ENCODE measurements at regions not wholly inside any gene's neighbourhood (a gene's known extent, or its start where the extent isn't known, plus 50 kb on each side); places are given as distances from the start of the nearest gene placed in this dataset.
"Not testable (repeated sequence)": the region's sequence is repeated elsewhere in the genome, so short reads cannot be mapped to it uniquely, and the experiment has no call there.

DNA sequence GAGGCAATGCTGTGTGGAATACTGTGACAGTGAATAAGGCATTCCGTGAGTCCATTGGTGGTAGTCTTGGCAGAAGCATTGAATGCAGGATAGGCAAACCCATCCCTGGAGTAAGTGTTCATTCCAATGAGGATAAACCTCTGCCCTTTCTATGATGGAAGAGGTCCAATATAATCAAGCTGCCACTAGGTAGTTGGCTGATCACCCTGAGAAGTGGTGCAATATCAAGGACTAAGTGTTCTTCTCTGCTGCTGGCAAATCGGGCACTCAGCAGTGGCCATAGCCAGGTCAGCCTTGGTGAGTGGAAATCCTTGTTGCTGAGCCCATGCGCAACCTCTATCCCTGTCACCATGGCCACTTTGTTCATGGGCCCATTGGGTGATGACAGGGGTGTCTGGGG lies 70.1 kb downstream of the FBXO4 start:
- DNase-seq (ENCODE audit: low spot score) = no peak

DNA sequence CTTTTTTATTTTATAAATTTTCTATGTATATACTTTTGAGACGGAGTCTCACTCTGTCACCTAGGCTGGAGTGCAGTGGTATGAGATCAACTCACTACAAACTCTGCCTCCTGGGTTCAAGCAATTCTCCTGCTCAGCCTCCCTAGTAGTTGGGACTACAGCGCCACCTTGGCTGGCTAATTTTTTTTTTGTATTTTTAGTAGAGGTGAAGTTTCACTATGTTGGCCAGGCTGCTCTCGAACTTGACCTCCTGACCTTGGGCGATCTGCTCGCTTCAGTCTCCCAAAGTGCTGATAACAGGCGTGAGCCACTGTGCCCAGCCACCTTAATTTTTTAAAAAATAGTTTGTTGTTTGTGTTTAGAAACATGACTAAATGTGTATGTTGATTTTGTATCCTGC lies 76.6 kb downstream of the FBXO4 start:
- no peak for DNase-seq (ENCODE audit: low spot score)

- DNase-seq (ENCODE audit: low spot score) = not testable (repeated sequence)
These were observed 78.8 kb downstream of the FBXO4 start for GRCh38 chr5:42003852-42004251.

DNA sequence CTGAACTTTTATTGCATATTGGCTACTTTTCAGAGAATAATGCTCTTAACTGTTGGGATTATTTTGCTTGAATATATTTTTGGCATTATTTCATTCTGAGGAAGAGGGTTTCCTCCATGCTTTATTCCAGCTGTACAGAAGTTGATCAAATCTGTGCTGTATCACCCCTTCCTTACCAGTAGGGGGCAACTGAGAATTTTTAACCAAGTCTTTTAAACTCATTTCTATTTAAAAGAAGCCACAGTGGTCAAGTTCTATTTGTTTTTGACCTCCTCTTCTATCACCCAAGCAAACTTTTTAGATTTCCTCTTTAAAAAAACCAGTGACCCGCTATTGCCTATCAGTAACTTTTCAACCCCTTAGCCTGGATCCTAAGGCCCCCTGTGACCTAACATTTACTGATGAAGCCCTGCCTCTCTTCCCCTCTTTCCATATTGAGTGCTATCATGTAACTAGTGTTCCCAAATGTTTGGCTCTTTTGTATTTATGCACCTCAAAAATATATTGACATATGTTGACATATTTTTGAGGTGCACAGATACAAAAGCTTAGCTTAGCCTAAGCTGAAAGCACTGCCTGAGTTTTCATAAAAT lies 80.6 kb downstream of the FBXO4 start:
- peak; percentile 4 for DNase-seq (ENCODE audit: low spot score)

GRCh38 chr5:42013561-42013960 lies 88.5 kb downstream of the FBXO4 start:
- no peak for DNase-seq (ENCODE audit: low spot score)

DNA sequence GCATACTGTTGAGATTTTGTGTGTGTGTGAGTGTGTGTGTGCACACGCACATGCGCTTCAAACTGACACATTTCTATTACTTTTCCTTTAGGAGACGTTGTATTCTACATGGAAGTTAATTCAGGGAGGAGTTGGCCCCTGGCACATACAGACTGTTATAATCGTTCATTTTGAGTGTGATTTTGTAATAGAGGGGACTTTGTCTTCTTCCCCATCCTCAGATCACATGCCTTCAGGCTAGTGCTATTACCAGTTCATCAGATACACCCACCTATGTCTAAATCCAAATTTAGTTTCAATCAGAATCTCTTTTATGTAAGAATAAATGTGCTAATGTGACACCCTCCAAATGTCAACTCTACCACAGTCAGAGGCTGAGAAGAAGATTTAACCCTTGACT lies 90.2 kb downstream of the FBXO4 start:
- DNase-seq (ENCODE audit: low spot score) = no peak

DNA sequence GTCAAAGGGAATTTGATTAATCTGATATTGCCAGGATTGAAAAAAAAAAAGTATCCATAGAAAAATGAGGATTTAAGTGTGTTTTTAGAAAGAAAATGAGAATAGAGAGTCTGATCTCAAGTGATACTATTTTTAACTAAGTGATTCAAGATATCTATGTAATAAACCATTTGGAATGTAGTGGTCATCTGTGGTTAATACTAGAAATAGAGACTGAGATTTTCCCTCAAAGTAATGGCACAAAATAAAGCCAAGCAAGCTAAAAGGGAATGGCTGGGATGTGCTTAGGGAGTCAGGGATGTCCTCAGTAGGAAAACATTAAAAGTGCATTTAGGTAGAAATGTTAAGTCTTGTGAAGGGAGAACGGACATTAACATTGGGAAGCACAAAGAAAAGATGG lies 90.6 kb downstream of the FBXO4 start:
- DNase-seq (ENCODE audit: low spot score) = no peak

DNA sequence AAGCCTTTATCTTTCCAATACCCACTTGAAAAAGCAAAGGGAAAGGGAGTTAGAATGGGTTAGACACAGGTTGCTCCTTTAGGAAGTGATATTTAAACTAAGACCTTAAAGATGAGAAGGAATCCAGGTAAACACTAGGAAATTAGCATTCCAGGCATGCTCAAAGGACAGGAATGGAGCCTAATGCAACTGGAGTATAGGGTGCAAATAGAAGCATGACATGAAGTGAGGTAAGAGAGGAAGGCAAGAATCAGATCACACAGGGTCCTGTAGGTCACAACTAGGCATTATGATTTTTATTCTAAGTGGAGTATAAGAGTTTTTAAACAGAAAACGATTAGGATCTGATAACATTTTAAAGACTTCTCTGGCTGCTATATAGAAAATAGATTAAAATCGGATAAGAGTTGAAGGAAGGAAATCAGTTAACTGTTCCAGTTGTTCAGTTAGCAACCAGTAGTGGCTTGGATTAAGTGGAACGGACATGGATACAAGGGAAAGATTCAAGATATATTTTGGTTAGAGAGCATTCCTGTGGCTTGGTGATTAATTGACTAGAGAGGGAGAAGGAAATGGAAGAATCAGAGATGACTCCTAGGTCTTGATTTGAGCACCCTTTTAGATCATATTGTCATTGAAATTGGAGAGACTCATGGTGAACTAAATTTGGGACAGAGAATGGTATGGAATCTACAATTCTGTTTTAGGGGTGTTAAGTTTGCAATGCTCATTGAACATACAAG lies 95.9 kb downstream of the FBXO4 start:
- no peak for DNase-seq (ENCODE audit: low spot score)

DNA sequence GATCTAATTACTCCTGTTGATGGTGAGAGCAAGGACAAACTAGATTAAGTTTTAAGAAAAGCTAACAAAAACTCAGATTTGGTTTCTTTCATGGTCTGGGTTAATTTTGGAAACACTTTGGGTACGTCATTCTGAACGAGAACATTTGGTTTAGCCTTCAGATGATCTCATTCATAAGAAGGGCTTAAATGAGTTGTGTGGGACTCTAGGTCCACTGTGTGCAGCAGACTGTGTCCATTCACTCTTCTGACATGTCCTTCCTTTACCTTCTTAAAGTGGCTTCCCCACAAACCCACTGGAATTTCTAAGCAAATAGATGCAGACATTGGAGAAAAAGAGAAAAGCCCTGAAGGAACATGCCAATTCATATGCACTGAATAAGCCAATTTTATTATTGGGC lies 96.8 kb downstream of the FBXO4 start:
- no peak for DNase-seq (ENCODE audit: low spot score)

DNA sequence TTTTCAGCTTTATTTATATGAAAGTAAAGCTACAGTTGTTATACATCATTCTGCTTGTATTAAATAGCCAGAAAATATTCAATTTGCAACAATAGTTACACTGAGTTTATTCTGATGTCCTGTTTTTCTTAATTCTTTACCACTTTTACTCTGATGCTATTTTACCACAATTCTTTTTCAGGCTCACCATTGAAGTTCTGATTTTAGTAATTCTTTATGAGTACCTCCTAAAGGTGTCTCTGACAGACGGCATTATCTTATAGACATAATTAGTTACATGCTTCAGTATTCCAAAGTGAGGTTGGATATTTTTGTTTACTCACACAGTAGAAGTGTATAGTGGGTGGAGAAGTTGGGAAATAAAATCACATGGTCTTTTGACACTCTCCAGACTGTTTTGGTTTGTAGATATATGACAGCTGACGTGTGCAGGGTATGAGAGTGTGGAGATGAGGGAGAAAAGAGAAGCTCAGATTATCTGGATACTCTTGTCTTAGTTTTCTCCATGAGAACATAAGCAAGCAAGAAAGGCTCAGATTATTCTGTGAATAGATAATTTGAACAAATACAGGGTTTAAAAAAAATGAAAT lies 97.4 kb downstream of the FBXO4 start:
- DNase-seq (ENCODE audit: low spot score) = no peak

GRCh38 chr5:42026446-42026845 lies 101.4 kb downstream of the FBXO4 start:
- no peak for DNase-seq (ENCODE audit: low spot score)

GRCh38 chr5:42032137-42032536 lies 107.1 kb downstream of the FBXO4 start:
- DNase-seq (ENCODE audit: low spot score) = no peak

- DNase-seq (ENCODE audit: low spot score) = peak; percentile 3
These were observed 110.4 kb downstream of the FBXO4 start for GRCh38 chr5:42035526-42035925.

DNA sequence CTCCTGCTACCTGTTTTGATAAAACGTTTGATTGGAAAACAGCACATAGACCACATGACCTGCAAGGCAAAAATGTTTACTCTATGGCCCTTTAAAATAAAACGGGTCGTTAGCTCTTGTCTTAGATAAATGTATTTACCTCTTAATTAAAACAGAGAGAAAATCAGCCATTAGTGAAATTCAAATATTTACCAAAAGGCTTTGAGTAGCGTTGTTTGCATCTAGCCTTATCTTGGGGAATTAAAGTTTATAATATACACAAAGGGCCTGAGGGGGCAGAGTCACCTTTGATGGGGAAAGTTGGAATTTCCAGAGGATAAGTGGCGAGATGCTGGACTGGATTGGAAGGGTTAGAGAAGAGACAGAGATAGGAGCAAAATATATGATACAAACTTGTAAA lies 111.3 kb downstream of the FBXO4 start:
- DNase-seq (ENCODE audit: low spot score) = no peak

GRCh38 chr5:42037379-42037932 lies 112.4 kb downstream of the FBXO4 start:
- no peak for DNase-seq (ENCODE audit: low spot score)

DNA sequence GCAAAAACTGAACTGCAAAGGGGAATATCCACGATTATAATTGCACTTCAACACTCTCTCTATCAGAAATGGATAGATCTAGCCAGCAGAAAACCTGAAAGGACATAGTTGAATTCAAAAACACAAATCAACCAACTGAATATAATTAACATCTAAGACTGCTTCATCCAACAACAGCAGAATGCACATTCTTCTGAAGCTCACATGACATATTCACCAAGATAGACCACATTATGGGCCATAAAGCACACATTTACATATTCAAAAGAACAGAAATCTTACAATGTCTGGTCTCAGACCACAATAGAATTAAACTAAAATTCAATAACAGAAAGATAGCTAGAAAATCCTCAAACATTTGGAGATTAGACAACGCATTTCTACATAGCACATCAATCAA lies 118.3 kb downstream of the FBXO4 start:
- no peak for DNase-seq (ENCODE audit: low spot score)

GRCh38 chr5:42057254-42057690 lies 132.2 kb downstream of the FBXO4 start:
- peak; percentile 23 for DNase-seq (ENCODE audit: low spot score)

- DNase-seq (ENCODE audit: low spot score) = no peak
These were observed 134.2 kb downstream of the FBXO4 start for GRCh38 chr5:42059291-42059690.

DNA sequence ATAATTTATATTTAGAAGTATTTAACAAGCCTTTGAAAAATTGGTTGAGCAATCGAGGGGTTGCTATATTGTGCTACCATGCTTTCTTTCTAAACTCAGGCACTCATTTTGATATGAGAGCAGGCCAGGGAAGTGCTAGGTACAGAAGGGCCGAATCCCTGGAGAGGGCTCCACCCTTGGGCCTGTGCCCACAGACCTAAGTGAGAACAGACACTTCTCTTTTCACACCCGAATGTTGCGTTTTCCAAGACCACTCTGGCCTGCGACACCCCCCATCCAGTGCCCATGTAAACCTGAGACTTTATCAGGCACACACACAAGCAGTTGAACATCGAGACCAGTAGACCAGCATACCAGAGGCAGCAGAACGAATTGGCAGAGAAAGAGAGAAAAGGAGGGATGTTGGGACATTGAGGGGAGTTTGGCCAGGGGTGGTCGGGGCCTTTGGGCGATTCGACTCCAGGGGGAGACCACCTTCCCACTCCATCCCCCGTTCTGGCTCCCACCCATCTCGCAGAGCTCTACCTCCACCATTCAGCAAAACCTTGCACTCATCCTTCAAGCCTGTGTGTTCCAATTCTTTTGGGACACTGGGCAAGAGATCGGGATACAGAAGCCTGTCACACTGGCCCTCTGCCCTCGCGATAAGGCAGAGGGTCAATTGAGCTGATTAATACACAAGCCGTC lies 134.8 kb downstream of the FBXO4 start:
- DNase-seq (ENCODE audit: low spot score) = no peak

GRCh38 chr5:42061121-42061520 lies 136.0 kb downstream of the FBXO4 start:
- no peak for DNase-seq (ENCODE audit: low spot score)

DNA sequence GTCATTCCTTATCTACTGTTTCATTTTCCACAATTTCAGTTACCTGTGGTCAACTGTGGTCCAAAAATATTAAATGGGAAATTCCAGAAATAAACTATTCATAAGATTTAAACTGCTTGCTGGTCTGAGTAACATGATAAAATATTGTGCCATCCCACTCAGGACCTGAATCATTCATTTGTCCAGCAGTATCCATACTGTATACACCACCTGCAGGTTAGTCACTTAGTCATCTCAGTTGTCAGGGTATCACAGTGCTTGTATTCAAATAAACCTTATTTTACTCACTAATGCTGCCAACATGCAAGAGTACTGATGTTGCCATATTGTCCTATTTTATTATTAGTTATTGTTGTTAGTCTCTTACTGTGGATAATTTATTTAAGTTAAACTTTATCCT lies 139.7 kb downstream of the FBXO4 start:
- DNase-seq (ENCODE audit: low spot score) = no peak

DNA sequence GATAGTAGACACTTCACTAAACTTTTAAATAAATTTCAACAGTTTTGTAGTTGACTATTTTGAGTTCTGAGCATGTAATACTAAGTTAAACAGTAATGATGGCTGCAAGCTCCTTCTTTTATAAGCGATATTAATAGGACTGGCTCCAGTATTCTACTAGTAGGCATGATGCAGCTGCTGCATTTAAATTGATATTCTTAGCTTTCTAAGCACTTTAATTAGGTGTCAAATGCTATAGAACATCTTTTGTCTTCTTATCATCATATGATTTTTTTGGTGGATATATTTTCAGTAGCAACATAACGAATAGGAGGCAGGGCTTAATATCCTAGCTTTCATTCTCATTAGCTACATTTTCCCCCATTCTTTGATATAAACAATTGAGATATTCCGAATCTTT lies 141.1 kb downstream of the FBXO4 start:
- DNase-seq (ENCODE audit: low spot score) = no peak

- DNase-seq (ENCODE audit: low spot score) = no peak
These were observed 149.3 kb downstream of the FBXO4 start for GRCh38 chr5:42074353-42074752.

Measured in cerebellar cortex (tissue), 1 donor.